Posterior vena cava (tissue), 2 donors: ENCODE measurements at regions not wholly inside any gene's neighbourhood (a gene's known extent, or its start where the extent isn't known, plus 50 kb on each side); places are given as distances from the start of the nearest gene placed in this dataset.

Source experiments
- DNase-seq: peaks from one replicate; pipeline ENCODE4 v3.0.0-alpha.2; 2020; ENCODE audit warnings: low spot score
- intact Hi-C, 2 donors: fragments of 100-400 bp; cut with DNase I; formaldehyde crosslinking; loops; one replicate each; pipeline versions ENCODE4 v1.14.1 to v1.14.2; 2022 to 2023
- donor health status: DM: yes; HTN: yes; CAD: no.
- donor health status: DM: yes; HTN: yes; CAD: no.

DNA sequence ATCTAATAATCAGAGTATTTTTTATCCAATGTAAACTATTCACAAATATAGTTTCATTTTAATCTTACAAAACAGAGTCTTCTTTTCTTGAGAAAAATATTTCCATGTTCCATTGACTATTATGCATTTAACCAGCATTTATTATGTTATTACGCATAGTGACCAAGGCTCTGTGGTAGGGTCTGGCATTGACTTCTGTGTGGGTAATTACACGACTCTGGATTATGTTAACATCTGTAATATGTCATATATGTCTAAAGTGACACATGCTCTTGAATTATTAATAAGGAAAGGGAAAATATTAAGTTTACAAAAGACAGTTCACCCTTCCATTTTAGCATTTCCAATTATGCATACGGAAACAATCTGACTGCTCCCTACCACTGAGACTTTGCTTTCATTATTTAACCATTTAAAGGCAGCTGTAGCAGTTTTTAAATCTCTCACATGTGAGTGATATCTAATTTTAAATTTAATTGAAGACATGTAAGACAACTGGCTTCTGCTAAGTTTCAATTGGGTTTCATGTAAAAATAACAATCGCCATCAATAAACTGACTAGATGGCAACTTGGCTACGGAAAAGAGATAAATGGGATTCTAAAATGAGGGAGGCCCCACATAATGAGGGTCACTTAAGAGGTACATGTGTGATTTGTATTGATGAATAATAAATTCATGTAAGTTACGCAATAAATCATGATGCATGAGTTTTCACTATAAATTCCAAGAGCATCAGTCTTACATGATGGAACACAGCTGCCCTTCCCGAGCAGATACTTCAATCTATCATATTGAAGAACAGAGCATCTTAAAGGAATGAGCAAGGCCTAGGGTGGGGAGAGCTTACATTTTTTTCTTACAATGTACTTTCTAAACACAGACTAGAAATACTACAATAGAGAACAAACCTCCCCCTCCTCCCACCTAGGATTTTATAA is 1056.8 kb downstream of the MAT2B start:
- no peak for DNase-seq
- intact Hi-C loops: no loop called here

DNA sequence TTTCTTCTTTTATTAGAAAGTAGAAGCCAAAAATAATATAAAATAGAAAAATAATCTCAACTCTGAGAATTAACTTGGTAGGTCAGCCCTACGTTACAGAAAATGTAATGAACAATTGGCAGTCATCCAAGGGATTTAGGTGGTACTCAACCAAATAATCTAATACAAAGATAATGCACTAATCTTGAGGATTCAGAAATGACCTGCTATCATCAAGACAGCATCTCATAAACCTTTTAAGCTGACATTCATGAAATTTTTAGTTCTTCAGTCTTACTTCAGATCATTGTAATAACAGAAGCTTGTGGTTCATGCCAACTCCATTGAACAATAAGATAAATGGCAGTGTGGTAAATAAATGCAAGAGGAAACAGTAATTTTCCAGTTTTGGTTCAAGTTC is 1058.0 kb downstream of the MAT2B start:
- DNase-seq: no peak
- intact Hi-C loops: no loop called here

DNA sequence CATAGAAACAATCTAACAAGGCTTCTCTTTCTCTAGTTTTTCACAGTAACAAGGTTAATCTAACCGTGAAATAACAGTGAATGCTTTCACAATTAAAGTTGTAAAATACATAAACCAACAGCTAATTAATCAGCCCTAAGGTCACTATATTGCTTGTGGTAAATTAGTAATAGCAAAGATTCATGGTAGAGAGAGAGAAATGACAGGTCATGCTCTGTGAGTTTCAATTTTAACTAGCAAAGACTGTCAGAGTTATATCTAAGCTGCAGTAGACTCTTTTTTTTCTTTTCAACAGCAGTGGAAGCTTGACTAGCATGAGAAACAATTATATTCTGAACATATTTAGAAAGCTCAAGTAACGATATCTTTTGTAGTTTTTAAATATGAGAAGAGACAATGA is 1068.0 kb downstream of the MAT2B start:
- DNase-seq: no peak
- intact Hi-C loops: loop anchor here in 1 of 2 donors (5.0 kb wide), 1 partner anchor 954 kb away; no protein-coding TSS in a partner anchor

DNA sequence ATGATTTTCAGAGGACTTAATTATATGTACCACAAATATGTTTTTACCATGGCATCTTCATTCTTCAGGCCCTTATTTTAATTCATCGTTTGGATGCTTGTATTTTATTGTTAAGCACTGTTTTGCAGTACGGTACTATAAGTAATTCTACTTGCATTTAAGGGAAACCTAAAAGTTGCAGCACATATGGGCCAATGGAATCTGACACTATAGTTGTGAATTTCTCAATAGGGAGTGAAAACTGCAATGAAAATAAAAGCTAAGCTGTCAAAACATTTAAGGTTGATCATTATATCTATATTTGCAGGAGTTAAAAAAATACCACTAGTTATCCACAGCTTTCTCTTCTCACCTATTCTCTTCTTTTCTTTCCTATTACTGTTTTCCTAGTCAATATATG is 1071.8 kb downstream of the MAT2B start:
- intact Hi-C loops: no loop called here
- DNase-seq: no peak

DNA sequence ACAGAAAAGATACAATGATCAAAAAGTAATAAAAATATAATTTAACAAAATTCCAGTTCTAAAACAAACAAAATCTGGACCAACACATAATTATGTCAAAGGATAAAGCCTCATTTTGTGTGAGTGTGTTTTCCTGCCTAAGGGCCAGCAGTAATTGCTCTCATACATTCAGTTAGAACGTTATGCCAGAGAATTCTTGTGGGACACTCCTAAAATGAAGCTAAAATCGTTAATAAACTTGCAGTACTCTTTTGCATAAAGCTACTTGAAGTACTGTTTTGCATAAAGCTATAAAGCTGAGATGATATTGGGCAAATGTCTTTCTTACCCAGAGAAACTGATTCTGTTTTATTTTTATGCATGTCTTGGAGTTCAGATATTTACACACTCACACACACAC is 1072.3 kb downstream of the MAT2B start:
- intact Hi-C loops: no loop called here

DNA sequence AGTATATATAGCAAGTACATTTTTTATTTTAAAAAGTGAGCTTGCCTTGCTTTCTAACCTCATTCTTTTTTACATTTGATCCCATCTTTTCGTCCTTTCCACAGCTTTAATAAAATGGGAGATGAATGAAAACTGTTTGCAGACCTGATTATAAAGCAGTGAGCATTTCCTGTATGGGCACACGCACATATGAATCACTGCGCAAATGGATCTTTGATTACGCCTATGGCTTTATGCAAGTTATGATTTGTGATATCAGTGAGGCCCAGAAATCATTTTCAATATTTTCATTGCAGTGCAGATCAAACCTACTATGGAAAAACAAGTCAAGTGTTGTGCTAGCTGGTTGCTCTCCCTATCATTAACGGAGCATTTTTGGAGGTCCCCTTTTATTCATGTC is 1073.0 kb downstream of the MAT2B start:
- intact Hi-C loops: no loop called here
- no peak for DNase-seq

More for the DNA sequence above, 1072.3 kb downstream of the MAT2B start:
- no peak for DNase-seq

DNA sequence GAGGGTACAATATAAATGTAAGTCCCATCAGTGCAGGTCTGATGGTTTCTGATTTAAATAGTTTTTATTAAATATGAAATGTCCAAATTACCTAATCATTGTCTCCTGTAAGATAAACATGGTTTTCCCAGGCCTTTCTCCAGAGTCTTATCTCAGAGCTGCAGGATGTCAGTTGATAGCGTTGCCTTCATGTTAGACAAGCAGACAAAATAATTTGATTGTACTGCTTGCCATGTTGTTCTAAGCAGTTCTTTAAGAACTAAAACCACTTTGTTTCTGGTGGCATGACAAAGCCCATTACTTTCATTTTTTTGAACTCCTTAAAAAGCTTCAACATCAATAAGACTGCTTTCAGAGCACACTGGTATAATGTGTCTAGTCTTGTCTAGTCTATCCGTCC is 1073.5 kb downstream of the MAT2B start:
- intact Hi-C loops: no loop called here
- no peak for DNase-seq

DNA sequence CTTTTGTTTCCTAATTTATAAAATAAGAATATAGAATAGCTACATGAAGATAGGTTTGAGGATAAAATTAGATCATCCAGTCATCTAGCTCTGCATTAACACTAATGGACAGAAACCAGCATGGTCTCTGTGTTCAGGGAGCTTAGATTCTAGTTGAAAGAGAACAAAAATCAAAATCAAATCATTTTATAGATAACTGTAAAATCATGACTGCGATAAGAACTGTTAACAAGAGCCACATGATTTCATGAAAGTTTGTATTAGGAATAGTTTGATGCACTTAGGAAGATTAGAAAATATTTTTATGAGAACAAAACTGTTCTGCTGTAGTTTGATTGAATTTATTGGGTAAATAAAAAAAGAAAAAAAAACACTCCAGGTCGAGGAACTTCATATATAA is 1074.7 kb downstream of the MAT2B start:
- intact Hi-C loops: no loop called here
- DNase-seq: no peak

DNA sequence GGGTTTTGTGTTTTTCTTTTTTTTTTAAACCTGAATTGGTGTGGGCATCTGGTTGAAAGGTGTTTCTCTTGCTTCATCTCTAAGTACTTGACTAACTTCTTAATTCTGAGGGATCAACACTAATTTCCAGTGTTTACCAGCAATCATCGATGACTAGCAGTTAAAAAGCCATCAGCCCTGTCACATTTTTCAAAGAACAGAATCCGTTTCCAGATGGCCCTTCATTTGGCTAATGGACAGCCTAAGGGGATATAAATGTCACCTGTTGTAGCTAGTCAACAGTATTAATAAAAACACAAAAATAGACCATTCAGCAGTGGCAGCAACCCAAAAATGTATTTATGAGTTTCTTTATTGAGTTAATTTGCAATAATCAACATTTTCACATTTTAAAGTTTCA is 1076.5 kb downstream of the MAT2B start:
- intact Hi-C loops: no loop called here
- no peak for DNase-seq

DNA sequence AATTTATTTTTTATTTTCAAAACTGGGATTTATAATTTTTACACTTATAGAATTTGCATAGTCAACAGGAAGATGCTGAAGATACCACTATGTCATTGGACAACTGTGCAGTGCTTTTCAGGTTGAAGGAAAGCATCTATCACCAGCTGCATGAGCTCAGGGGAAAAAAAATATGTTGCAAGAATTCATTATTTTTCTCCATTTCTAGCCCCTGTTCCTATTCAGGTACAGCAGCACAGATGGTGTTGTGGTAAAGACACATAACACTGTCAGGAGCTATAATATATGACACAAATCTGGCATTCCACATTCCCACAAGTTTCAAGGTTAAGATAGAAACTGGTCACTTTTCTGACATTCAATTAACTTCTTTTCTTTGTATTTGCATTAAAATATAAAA is 1088.6 kb downstream of the MAT2B start:
- no peak for DNase-seq
- intact Hi-C loops: no loop called here

DNA sequence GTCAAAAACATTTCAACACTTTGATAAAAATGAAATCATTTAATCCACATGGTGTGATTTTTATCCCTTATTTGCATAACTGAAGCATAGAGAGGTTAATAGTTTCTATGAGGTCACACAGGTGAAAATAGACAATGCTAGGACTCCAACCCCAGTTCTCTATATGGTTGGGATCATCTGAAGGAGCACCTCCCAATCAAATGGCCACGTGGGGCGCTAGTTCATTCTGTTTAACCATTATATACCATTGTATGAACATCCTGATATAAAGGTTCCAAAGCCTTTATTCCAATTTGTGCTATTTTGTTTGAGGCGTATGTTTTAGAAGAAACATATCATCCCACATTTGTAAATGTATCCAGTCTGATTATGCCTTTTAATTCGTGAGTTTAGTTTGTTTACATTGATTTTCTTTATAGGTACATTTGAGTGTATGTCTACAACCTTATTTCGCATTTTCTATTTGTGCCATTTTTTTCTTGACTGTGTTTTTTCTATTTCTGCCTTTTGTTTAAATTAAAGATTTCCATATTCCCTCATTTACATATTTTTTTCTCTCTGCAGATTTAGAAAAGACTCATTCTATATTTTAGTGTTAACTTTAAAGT is 1092.0 kb downstream of the MAT2B start:
- DNase-seq: no peak
- intact Hi-C loops: no loop called here

DNA sequence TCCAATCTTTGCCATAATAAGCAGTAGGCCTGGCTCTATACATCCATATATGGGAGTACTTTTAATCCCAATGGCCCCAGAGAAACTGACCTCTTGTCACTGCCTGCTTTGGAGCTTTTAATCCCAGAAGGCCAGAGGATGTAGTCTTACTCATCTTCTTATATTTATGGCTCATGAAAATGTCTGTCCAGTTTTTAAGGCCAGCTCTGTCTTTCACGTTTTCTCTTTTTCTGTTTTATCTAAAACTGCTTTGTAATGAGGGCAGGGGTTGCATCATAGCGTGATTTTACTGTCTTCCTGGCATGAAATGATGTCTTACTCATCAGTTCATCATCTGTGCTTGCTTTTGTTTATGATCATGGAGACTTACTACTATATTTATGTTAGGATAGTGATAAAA is 1094.9 kb downstream of the MAT2B start:
- intact Hi-C loops: no loop called here
- no peak for DNase-seq

DNA sequence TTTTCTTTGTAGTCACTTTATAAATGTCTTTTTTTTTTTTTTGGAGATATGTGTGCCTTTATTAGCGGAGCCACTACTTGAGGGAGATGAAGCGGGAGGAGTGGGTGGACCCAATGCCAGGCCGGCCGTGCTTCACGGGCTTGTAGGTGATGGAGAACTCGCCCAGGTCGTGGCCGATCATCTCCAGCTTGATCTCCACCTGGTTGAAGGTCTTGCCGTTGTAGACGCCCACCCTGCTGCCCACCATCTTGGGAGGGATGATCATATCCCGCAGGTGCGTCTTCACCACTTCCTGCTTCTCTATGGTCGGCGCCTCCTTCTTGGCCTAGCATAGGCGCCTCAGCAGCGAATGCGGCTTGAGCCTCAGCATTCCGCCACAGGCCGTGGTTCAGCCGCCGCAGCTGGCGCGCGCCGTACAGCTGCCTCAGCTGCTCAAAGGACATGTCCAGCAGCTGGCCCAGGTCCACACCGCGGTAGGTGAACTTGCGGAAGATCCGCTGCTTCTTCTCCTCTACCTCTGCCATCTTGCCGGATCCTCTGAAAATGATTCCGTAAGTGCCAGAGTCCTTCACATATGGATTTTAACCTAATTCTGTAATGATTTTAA is 1095.6 kb downstream of the MAT2B start:
- intact Hi-C loops: no loop called here
- no peak for DNase-seq

DNA sequence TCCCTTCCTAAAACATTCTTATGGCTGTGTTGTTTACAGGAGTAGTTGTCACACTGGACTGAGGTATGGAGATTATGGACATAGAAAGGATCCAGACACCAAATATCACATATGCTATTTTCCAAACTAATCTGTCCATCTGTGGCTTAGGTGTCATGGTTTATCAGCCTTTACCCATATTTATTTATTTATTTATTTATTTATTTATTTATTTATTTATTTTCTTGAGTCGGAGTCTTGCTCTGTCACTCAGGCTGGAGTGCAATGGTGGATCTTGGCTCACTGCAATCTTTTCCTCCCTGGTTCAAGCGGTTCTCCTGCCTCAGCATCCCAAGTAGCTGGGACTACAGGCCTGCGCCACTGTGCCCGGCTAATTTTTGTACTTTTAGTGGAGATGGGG is 1103.1 kb downstream of the MAT2B start:
- intact Hi-C loops: no loop called here
- DNase-seq: no peak

DNA sequence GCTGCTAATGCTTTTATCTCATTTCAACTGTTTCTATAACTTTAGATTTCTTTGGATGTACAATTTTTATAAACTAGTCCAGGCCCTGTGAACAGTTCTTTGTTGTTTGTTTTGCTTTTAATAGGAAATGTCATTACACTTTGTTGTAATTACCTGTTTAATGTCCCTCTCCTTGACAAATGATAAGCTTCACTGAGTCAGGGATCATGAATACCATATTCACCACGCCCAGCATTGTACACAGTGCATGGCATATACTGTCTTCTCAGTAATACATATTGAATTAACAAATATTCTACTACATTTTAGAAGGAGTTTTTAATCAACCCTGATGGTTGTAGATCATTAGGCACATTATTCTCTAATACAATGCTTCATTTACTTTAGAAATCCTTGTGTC is 1105.0 kb downstream of the MAT2B start:
- DNase-seq: no peak
- intact Hi-C loops: no loop called here

DNA sequence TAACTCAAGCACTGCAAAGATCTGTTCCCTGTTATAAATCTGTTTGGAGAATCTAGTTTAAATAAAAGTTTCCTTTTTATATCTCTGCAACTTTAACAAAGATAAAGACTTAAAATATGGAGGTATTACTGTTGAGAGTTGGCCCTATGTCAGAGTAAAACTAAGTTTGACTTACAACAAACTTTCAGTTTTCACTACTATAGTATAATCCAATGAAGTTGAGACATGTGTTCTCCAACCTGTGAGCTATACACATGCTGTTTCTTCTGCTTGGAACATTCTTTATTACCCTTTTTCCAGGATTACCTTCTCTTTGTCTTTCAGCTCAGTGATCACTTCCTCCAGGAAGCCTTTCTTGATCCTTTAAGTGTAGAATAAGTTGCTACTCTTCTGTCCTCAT is 1109.3 kb downstream of the MAT2B start:
- no peak for DNase-seq
- intact Hi-C loops: no loop called here

DNA sequence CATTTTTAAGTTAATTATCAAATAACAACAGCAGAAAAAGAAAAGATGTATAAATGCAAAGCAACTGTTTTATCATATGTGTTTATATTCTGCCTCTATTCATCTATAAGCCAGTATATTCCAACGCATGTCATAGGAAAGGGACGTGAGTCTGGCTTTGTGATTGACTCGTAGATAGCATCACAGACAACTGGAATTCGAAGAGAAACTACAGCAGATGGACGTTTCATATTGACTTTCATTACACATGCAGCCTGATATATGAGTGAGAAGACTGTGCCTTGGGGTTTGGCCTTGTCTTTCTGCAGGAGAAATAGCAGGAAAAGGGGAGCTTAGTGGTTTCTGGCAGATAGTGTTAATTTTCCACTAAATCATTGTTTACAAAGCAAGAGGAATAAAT is 1111.9 kb downstream of the MAT2B start:
- intact Hi-C loops: no loop called here
- no peak for DNase-seq

DNA sequence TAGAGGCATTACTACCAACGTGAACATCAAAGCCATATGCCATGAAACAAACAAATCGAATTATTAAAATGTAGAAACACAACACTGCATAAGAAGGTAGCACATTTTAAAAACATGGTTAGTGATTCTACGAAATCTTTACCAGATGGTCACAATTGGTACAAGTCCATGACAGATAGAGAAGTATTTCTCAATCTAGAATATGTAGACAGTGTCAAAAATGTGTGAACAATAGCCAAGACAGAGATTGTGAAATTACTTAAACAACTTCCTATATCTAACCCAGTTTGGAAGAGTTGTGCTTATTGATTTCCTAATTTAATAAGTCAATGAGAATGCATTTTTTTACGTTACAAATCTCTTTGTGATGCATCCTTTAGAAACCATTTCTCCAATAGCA is 1121.6 kb downstream of the MAT2B start:
- no peak for DNase-seq
- intact Hi-C loops: no loop called here

DNA sequence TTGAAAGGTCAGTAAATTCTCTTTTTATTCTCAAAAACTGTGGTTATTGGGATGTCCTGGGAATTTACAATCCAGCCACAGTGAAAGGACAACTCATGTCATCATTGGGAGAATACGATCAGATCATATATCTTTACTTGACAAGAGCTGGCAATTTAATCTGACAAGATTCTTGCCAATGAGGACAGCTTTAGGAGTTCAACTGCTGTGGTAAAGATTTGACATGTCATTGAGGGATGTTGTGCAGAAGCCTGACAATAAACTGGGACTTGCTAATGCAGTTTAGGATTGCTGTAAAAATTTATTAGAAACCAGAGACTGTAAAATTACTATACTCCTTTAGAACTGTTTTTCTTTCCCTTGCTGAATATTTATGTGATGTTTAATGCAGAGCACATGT is 1131.0 kb downstream of the MAT2B start:
- intact Hi-C loops: no loop called here

DNA sequence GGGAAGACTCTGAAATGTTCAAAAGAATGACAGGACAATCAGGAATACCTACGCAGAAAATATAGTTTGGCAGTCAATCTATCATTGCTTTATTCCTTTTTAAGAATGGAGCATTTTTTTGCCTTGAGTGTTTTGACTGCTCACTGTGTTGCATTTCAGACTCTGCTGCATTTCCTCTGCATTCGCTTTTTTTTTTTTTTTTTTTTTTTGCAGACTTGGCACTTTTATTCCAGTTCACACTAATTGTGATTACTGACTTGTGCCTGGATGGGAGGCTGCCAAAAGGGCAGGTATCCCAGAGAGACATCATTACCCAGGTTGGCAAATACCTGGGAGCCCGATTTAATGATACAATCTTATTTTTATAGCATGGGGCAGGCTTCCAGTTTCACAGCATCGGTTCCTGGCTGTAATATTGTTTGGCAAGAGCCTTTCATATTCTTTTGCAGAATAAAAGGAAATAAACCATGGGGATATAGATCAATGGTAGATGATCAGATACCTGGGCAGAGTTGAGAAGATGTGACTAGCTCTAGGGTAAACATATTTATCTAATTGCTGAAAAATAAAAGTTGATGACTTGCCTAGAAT is 1132.6 kb downstream of the MAT2B start:
- DNase-seq: no peak
- intact Hi-C loops: no loop called here

More for the DNA sequence above, 1131.0 kb downstream of the MAT2B start:
- no peak for DNase-seq
